H1 (cell line): ENCODE measurements at regions not wholly inside any gene's neighbourhood (a gene's known extent, or its start where the extent isn't known, plus 50 kb on each side); places are given as distances from the start of the nearest gene placed in this dataset.

Experiments used
- CTCF ChIA-PET: fragments of 300-600 bp; sonication (Branson Sonifier 250); formaldehyde crosslinking; loops from one replicate; lab custom pipeline; 2021; ENCODE audit not compliant: partially characterized antibody; lab: Charles Lee
- POLR2A ChIA-PET: fragments of 300-600 bp; sonication (Branson Sonifier 250); formaldehyde crosslinking; loops from one replicate; lab custom pipeline; 2021; ENCODE audit warnings: inconsistent platforms; ENCODE audit not compliant: partially characterized antibody; lab: Charles Lee
- DNase-seq, 2 experiments: peaks; one replicate each; pipeline versions ENCODE4 v3.0.0 to v3.0.0-alpha.2; 2010 to 2022; ENCODE audit warnings: low spot score in 2 of 2, low read depth in 1 of 2, mixed read lengths in 1 of 2
- FAIRE-seq: peaks from 2 replicates; lab custom pipeline; 2011; peaks lifted over from hg19 to GRCh38; lab: Jason Lieb, UNC
- H2AFZ ChIP-seq: 2 replicates; pipeline ENCODE4 v1.8.1; 2012; ENCODE audit warnings: low read length, inconsistent platforms
- H2AK5ac ChIP-seq: 2 replicates; pipeline ENCODE4 v1.6.1; 2013; ENCODE audit warnings: low read depth, low read length
- H2BK120ac ChIP-seq: replicated peaks from 2 replicates; pipeline ENCODE3; 2013; ENCODE audit warnings: low read depth, low read length, inconsistent platforms
- H2BK12ac ChIP-seq: 2 replicates; pipeline ENCODE4 v1.6.1; 2013; ENCODE audit warnings: low read depth, low read length
- H2BK15ac ChIP-seq: 2 replicates; pipeline ENCODE4 v1.6.1; 2013; ENCODE audit warnings: low read length
- H2BK20ac ChIP-seq: 2 replicates; pipeline ENCODE4 v1.6.1; 2013; ENCODE audit warnings: low read length
- H2BK5ac ChIP-seq: 2 replicates; pipeline ENCODE4 v1.6.1; 2013; ENCODE audit warnings: low read depth, low read length
- H3K14ac ChIP-seq: 2 replicates; pipeline ENCODE4 v1.6.1; 2013; ENCODE audit warnings: inconsistent platforms; ENCODE audit not compliant: insufficient read length
- H3K18ac ChIP-seq: 2 replicates; pipeline ENCODE4 v1.6.1; 2013; ENCODE audit warnings: low read length; ENCODE audit errors: extremely low read depth
- H3K23ac ChIP-seq: 2 replicates; pipeline ENCODE4 v1.6.1; 2013; ENCODE audit warnings: inconsistent platforms; ENCODE audit not compliant: insufficient read length
- H3K23me2 ChIP-seq: 2 replicates; pipeline ENCODE4 v1.6.1; 2013; ENCODE audit warnings: low read depth, low read length
- H3K27ac ChIP-seq: 2 replicates; pipeline ENCODE4 v1.6.1; 2011; ENCODE audit warnings: low read depth, low read length, inconsistent platforms
- H3K27me3 ChIP-seq, 4 experiments: replicated peaks in 1 of 4; 1 replicate in 1 of 4; 2 replicates in 3 of 4; pipeline versions ENCODE4 v1.6.1 to v1.8.1; 2011 to 2013; ENCODE audit warnings: low read length in 3 of 4, mild to moderate bottlenecking in 3 of 4, inconsistent platforms in 2 of 4, mixed read lengths in 2 of 4, moderate library complexity in 1 of 4; ENCODE audit not compliant: control insufficient read depth in 3 of 4, insufficient read depth in 3 of 4; ENCODE audit errors: extremely low read depth in 1 of 4
- H3K36me3 ChIP-seq, 4 experiments: 2 replicates each; pipeline versions ENCODE4 v1.6.1 to v1.8.1; 2011 to 2013; ENCODE audit warnings: mild to moderate bottlenecking in 4 of 4, low read length in 3 of 4, moderate library complexity in 2 of 4, control low read depth in 1 of 4, inconsistent platforms in 1 of 4; ENCODE audit not compliant: insufficient read depth in 4 of 4, control insufficient read depth in 2 of 4
- H3K4ac ChIP-seq: replicated peaks from 2 replicates; pipeline ENCODE3; 2013; ENCODE audit warnings: low read length, low read depth, mixed read lengths, inconsistent platforms; ENCODE audit not compliant: insufficient read length
- H3K4me1 ChIP-seq, 4 experiments: replicated peaks in 1 of 4; 1 replicate in 1 of 4; 2 replicates in 3 of 4; pipeline versions ENCODE4 v1.6.1 to v1.8.1; 2011 to 2013; ENCODE audit warnings: low read length in 3 of 4, inconsistent platforms in 2 of 4, mixed read lengths in 1 of 4; ENCODE audit not compliant: insufficient read depth in 4 of 4, control insufficient read depth in 3 of 4
- H3K4me2 ChIP-seq, 2 experiments: 2 replicates each; pipeline versions ENCODE4 v1.6.1 to v1.8.1; 2011 to 2013; ENCODE audit warnings: low read depth in 2 of 2, low read length in 2 of 2, control low read depth in 1 of 2, inconsistent platforms in 1 of 2, mild to moderate bottlenecking in 1 of 2; ENCODE audit not compliant: insufficient read depth in 1 of 2
- H3K4me3 ChIP-seq, 4 experiments: fragments of 200-600, 300-600 bp in 1 of 4; sonication (generic), shearing (Covaris generic), sonication (Bioruptor Twin) in 1 of 4; 2 replicates each; pipeline versions ENCODE4 v1.5.1 to v1.8.1; 2011 to 2016; ENCODE audit warnings: low read length in 4 of 4, low read depth in 3 of 4, control low read depth in 2 of 4, inconsistent platforms in 2 of 4, mild to moderate bottlenecking in 2 of 4, mixed read lengths in 1 of 4, moderate library complexity in 1 of 4; ENCODE audit not compliant: insufficient read depth in 2 of 4; ENCODE audit errors: extremely low read depth in 1 of 4
- H3K56ac ChIP-seq: replicated peaks from 2 replicates; pipeline ENCODE3; 2013; ENCODE audit warnings: low read depth, mild to moderate bottlenecking, mixed read lengths, low read length, inconsistent platforms; ENCODE audit not compliant: insufficient read length
- H3K79me1 ChIP-seq: 2 replicates; pipeline ENCODE4 v1.6.1; 2013; ENCODE audit warnings: low read depth, low read length, control low read depth
- H3K79me2 ChIP-seq, 2 experiments: 2 replicates each; pipeline versions ENCODE4 v1.6.1 to v1.8.1; 2012 to 2013; ENCODE audit warnings: low read length in 2 of 2, mild to moderate bottlenecking in 2 of 2, inconsistent platforms in 1 of 2; ENCODE audit not compliant: insufficient read depth in 2 of 2, control insufficient read depth in 1 of 2
- H3K9ac ChIP-seq, 4 experiments: replicated peaks in 1 of 4; 1 replicate in 1 of 4; 2 replicates in 3 of 4; pipeline versions ENCODE4 v1.6.1 to v1.8.1; 2011 to 2013; ENCODE audit warnings: low read depth in 3 of 4, low read length in 3 of 4, control low read depth in 2 of 4, mild to moderate bottlenecking in 2 of 4, moderate library complexity in 2 of 4, inconsistent platforms in 1 of 4; ENCODE audit errors: extremely low read depth in 1 of 4
- H3K9me3 ChIP-seq, 2 experiments: 2 replicates each; pipeline versions ENCODE4 v1.6.1 to v1.8.1; 2012 to 2013; ENCODE audit warnings: mild to moderate bottlenecking in 2 of 2, moderate library complexity in 2 of 2, control low read depth in 1 of 2, inconsistent platforms in 1 of 2, low read depth in 1 of 2, low read length in 1 of 2, mixed read lengths in 1 of 2; ENCODE audit not compliant: insufficient read depth in 2 of 2
- H4K20me1 ChIP-seq, 2 experiments: replicated peaks in 1 of 2; 2 replicates each; pipeline versions ENCODE3 to v1.8.1; 2011 to 2013; ENCODE audit warnings: inconsistent platforms in 2 of 2, low read length in 2 of 2, mild to moderate bottlenecking in 1 of 2; ENCODE audit not compliant: insufficient read depth in 2 of 2, control insufficient read depth in 1 of 2
- H4K5ac ChIP-seq: 2 replicates; pipeline ENCODE4 v1.6.1; 2013; ENCODE audit warnings: low read length, low read depth, mixed read lengths, inconsistent platforms; ENCODE audit not compliant: insufficient read length
- H4K8ac ChIP-seq: 2 replicates; pipeline ENCODE4 v1.8.0; 2013; ENCODE audit warnings: mild to moderate bottlenecking, moderate library complexity, low read length, inconsistent platforms; ENCODE audit not compliant: insufficient read depth; ENCODE audit errors: extremely low read depth
- H4K91ac ChIP-seq: replicated peaks from 2 replicates; pipeline ENCODE3; 2013; ENCODE audit warnings: low read length, mixed read lengths, inconsistent platforms; ENCODE audit not compliant: insufficient read length
- JUN ChIP-seq: IDR thresholded peaks from 2 replicates; pipeline ENCODE4 v1.6.1; 2011; ENCODE audit warnings: low read depth, mild to moderate bottlenecking, improper control_type of control experiment, low read length
- WGBS, 2 experiments: shearing (Covaris generic) in 1 of 2; methylation state at CpG; one replicate each; pipeline versions ENCODE4 v1.1.6 to v1.1.7; 2013 to 2015; ENCODE audit warnings: low lambda C conversion rate in 2 of 2, mixed read lengths in 2 of 2, inconsistent platforms in 1 of 2, low coverage in 1 of 2, missing lambda C conversion rate in 1 of 2; ENCODE audit not compliant: insufficient replicate concordance in 2 of 2, insufficient coverage in 1 of 2, insufficient read length in 1 of 2; ENCODE audit errors: extremely low coverage in 1 of 2, missing lambda C conversion rate in 1 of 2; 5-methylcytosine and 5-hydroxymethylcytosine counted together

GRCh38 chr1:29381426-29381825 lies 145.1 kb downstream of the PTPRU start:
- H2AFZ ChIP-seq: no peak overlapping the region
- H3K9me3 ChIP-seq: peaks cover 7 to 19% of the 10 kb centered on the region in 2 experiments
- no peak overlapping the region for H3K18ac ChIP-seq
- H3K9ac ChIP-seq: no peak overlapping the region
- no peaks in the 10 kb centered on the region for H3K23me2 ChIP-seq
- no peak overlapping the region for H3K23ac ChIP-seq
- H3K14ac ChIP-seq: no peak overlapping the region
- CTCF ChIA-PET: interaction anchor here (0.6 to 2.8 kb wide), 9 partner anchors 10 to 412 kb away, joined by 3 to 14 read pairs (median 4); no protein-coding TSS in a partner anchor
- no peaks in the 10 kb centered on the region for H4K20me1 ChIP-seq
- H3K27ac ChIP-seq: no peak overlapping the region
- H2BK5ac ChIP-seq: no peak overlapping the region
- FAIRE-seq (no peak), DNase-seq (no peak)
- H4K5ac ChIP-seq: no peak overlapping the region
- H3K27me3 ChIP-seq: no peaks in the 10 kb centered on the region
- H3K36me3 ChIP-seq: no peaks in the 10 kb centered on the region
- H2BK12ac ChIP-seq: no peak overlapping the region
- H3K4ac ChIP-seq: no peak overlapping the region
- TF ChIP-seq JUN: no peak
- no peaks in the 10 kb centered on the region; a peak in 2 of 7 replicates for H3K4me1 ChIP-seq
- H3K79me1 ChIP-seq: no peaks in the 10 kb centered on the region
- no peak overlapping the region for H2BK20ac ChIP-seq
- 91% methylated on average over 5 of the region's 7 CpGs; no CpG with 5 or more reads in 1 of the 2 experiments for WGBS, 2 experiments
- H3K79me2 ChIP-seq: no peaks in the 10 kb centered on the region
- no peak overlapping the region for H3K4me3 ChIP-seq
- H2BK15ac ChIP-seq: no peak overlapping the region
- H2BK120ac ChIP-seq: no peak overlapping the region
- no peak overlapping the region for H3K56ac ChIP-seq
- no peak overlapping the region for H4K8ac ChIP-seq
- POLR2A ChIA-PET: no interaction called here
- H3K4me2 ChIP-seq: no peak overlapping the region
- H2AK5ac ChIP-seq: no peak overlapping the region
- H4K91ac ChIP-seq: no peak overlapping the region
